ENCODE measurements at regions not wholly inside any gene's neighbourhood (a gene's known extent, or its start where the extent isn't known, plus 50 kb on each side); places are given as distances from the start of the nearest gene placed in this dataset.

- DNase-seq (ENCODE audit: low spot score), result no peak
- Histone ChIP-seq H3K36me3 (peaks cover 3% of the 10 kb centered on the region), H3K79me2 (ENCODE audit: low read depth) (no peaks in the 10 kb centered on the region), H2AFZ (replicated peaks) (no peak overlapping the region), H3K4me3 (no peak overlapping the region), H3K9ac (no peak overlapping the region), H3K9me3 (ENCODE audit: low read depth) (no peaks in the 10 kb centered on the region), H3K4me2 (no peak overlapping the region), H3K27ac (no peak overlapping the region), H3K27me3 (no peaks in the 10 kb centered on the region), H3F3A (ENCODE audit: low read depth) (no peaks in the 10 kb centered on the region), H3K4me1 (no peaks in the 10 kb centered on the region), H4K20me1 (ENCODE audit: low read depth) (no peaks in the 10 kb centered on the region)
- peaks cover 6% of the 10 kb centered on the region for H3K4me1 Mint-ChIP-seq
- TF ChIP-seq EZH2phosphoT487 (IDR thresholded peaks at IDR 0.05), result no peak
- no peak for TF ChIP-seq EZH2 (IDR thresholded peaks at IDR 0.05)
- TF ChIP-seq CTCF (IDR thresholded peaks at IDR 0.05), result no peak
- no peak overlapping the region for H3K27ac Mint-ChIP-seq
- H3K27me3 Mint-ChIP-seq (ENCODE audit: insufficient read depth, low read depth), result peaks cover 3% of the 10 kb centered on the region
- peaks cover 3% of the 10 kb centered on the region for H3K9me3 Mint-ChIP-seq
- H3K36me3 Mint-ChIP-seq, result peaks cover under 1% of the 10 kb centered on the region
- no peak overlapping the region for H3K4me3 Mint-ChIP-seq
Observed at GRCh38 chr5:38612851-38613250, 56.4 kb upstream of the LIFR start.

- Histone ChIP-seq H3K9ac (no peak overlapping the region), H3F3A (ENCODE audit: low read depth) (no peaks in the 10 kb centered on the region), H3K27me3 (no peaks in the 10 kb centered on the region), H3K27ac (no peak overlapping the region), H3K79me2 (ENCODE audit: low read depth) (no peaks in the 10 kb centered on the region), H3K36me3 (peaks cover 3% of the 10 kb centered on the region), H3K4me2 (no peak overlapping the region), H3K4me1 (no peaks in the 10 kb centered on the region), H4K20me1 (ENCODE audit: low read depth) (no peaks in the 10 kb centered on the region), H3K4me3 (no peak overlapping the region), H3K9me3 (ENCODE audit: low read depth) (no peaks in the 10 kb centered on the region), H2AFZ (replicated peaks) (no peak overlapping the region)
- TF ChIP-seq CTCF (IDR thresholded peaks at IDR 0.05), result no peak
- TF ChIP-seq EZH2 (IDR thresholded peaks at IDR 0.05), result no peak
- TF ChIP-seq EZH2phosphoT487 (IDR thresholded peaks at IDR 0.05), result no peak
- Mint-ChIP-seq H3K4me1 (peaks cover 6% of the 10 kb centered on the region), H3K27me3 (ENCODE audit: insufficient read depth, low read depth) (peaks cover 3% of the 10 kb centered on the region), H3K36me3 (peaks cover 2% of the 10 kb centered on the region), H3K9me3 (peaks cover 7% of the 10 kb centered on the region), H3K4me3 (no peak overlapping the region), H3K27ac (no peak overlapping the region)
- no peak for DNase-seq (ENCODE audit: low spot score)
Observed at GRCh38 chr5:38613490-38613889, 57.0 kb upstream of the LIFR start.

GRCh38 chr5:38613992-38614836 is 57.8 kb upstream of the LIFR start:
- Histone ChIP-seq H3K27me3 (no peaks in the 10 kb centered on the region), H4K20me1 (ENCODE audit: low read depth) (no peaks in the 10 kb centered on the region), H3K9me3 (ENCODE audit: low read depth) (no peaks in the 10 kb centered on the region), H2AFZ (replicated peaks) (no peak overlapping the region), H3K9ac (no peak overlapping the region), H3K36me3 (peaks cover 3% of the 10 kb centered on the region), H3K4me2 (no peak overlapping the region), H3F3A (ENCODE audit: low read depth) (no peaks in the 10 kb centered on the region), H3K4me3 (no peak overlapping the region), H3K27ac (no peak overlapping the region), H3K4me1 (no peaks in the 10 kb centered on the region), H3K79me2 (ENCODE audit: low read depth) (no peaks in the 10 kb centered on the region)
- peaks cover 3% of the 10 kb centered on the region for H3K27me3 Mint-ChIP-seq (ENCODE audit: insufficient read depth, low read depth)
- H3K27ac Mint-ChIP-seq, result no peak overlapping the region
- H3K4me1 Mint-ChIP-seq, result peaks cover 6% of the 10 kb centered on the region
- no peak for TF ChIP-seq CTCF (IDR thresholded peaks at IDR 0.05)
- TF ChIP-seq EZH2phosphoT487 (IDR thresholded peaks at IDR 0.05), result no peak
- no peak for TF ChIP-seq EZH2 (IDR thresholded peaks at IDR 0.05)
- peaks cover 2% of the 10 kb centered on the region for H3K36me3 Mint-ChIP-seq
- H3K9me3 Mint-ChIP-seq, result peaks cover 12% of the 10 kb centered on the region
- DNase-seq (ENCODE audit: low spot score), result no peak
- H3K4me3 Mint-ChIP-seq, result no peak overlapping the region

All from neural progenitor cell (in vitro differentiated cells).